Chondrocyte (in vitro differentiated cells): ENCODE measurements at regions not wholly inside any gene's neighbourhood (a gene's known extent, or its start where the extent isn't known, plus 50 kb on each side); places are given as distances from the start of the nearest gene placed in this dataset.

Experiments
- DNase-seq: peaks from one replicate; pipeline ENCODE4 v3.0.0; 2021; ENCODE audit warnings: mixed read lengths, low spot score
- H3K27ac Mint-ChIP-seq: one replicate; pipeline ENCODE4 v1.8.0; 2021; ENCODE audit warnings: mild to moderate bottlenecking, moderate library complexity, mixed read lengths; ENCODE audit not compliant: unreplicated experiment
- H3K27me3 Mint-ChIP-seq: 2 replicates; pipeline ENCODE4 v1.8.0; 2021; ENCODE audit warnings: low read depth, mixed read lengths
- H3K36me3 Mint-ChIP-seq: 2 replicates; pipeline ENCODE4 v1.8.0; 2021; ENCODE audit warnings: low read depth, mixed read lengths
- H3K4me1 Mint-ChIP-seq: 2 replicates; pipeline ENCODE4 v1.8.0; 2021; ENCODE audit warnings: low read depth, mild to moderate bottlenecking, mixed read lengths
- H3K4me3 Mint-ChIP-seq: one replicate; pipeline ENCODE4 v1.8.0; 2021; ENCODE audit warnings: mild to moderate bottlenecking, moderate library complexity, mixed read lengths; ENCODE audit not compliant: unreplicated experiment
- H3K9me3 Mint-ChIP-seq: 2 replicates; pipeline ENCODE4 v1.8.0; 2021; ENCODE audit warnings: low read depth, mixed read lengths
- CTCF ChIP-seq: fragments of 200-600 bp; sonication (generic); IDR thresholded peaks from 2 replicates; pipeline ENCODE4 v1.5.0; 2021; ENCODE audit warnings: antibody characterized with exemption, mild to moderate bottlenecking, moderate library complexity

- Mint-ChIP-seq H3K27ac (no peak overlapping the region), H3K4me1 (peaks cover 4% of the 10 kb centered on the region), H3K27me3 (no peaks in the 10 kb centered on the region), H3K9me3 (peaks cover 4% of the 10 kb centered on the region), H3K4me3 (no peak overlapping the region), H3K36me3 (no peaks in the 10 kb centered on the region)
- TF ChIP-seq CTCF = no peak
- DNase-seq = no peak
Observed at GRCh38 chr10:52633266-52633665, 139.3 kb downstream of the MBL2 start.

GRCh38 chr10:52635651-52636050 is 136.9 kb downstream of the MBL2 start:
- Mint-ChIP-seq H3K9me3 (peaks cover 4% of the 10 kb centered on the region), H3K36me3 (no peaks in the 10 kb centered on the region), H3K27ac (no peak overlapping the region), H3K4me3 (no peak overlapping the region), H3K4me1 (peaks cover 4% of the 10 kb centered on the region), H3K27me3 (no peaks in the 10 kb centered on the region)
- no peak for TF ChIP-seq CTCF
- no peak for DNase-seq

GRCh38 chr10:52636874-52637273 is 135.7 kb downstream of the MBL2 start:
- Mint-ChIP-seq H3K9me3 (peaks cover 4% of the 10 kb centered on the region), H3K36me3 (no peaks in the 10 kb centered on the region), H3K4me3 (no peak overlapping the region), H3K4me1 (peaks cover 4% of the 10 kb centered on the region), H3K27ac (no peak overlapping the region), H3K27me3 (no peaks in the 10 kb centered on the region)
- DNase-seq = no peak
- no peak for TF ChIP-seq CTCF

- Mint-ChIP-seq H3K36me3 (no peaks in the 10 kb centered on the region), H3K9me3 (peaks cover 4% of the 10 kb centered on the region), H3K4me3 (no peak overlapping the region), H3K27ac (no peak overlapping the region), H3K27me3 (peaks cover 1% of the 10 kb centered on the region), H3K4me1 (peaks cover 4% of the 10 kb centered on the region)
- DNase-seq = no peak
- no peak for TF ChIP-seq CTCF
Observed at GRCh38 chr10:52637592-52637991, 135.0 kb downstream of the MBL2 start.

DNA sequence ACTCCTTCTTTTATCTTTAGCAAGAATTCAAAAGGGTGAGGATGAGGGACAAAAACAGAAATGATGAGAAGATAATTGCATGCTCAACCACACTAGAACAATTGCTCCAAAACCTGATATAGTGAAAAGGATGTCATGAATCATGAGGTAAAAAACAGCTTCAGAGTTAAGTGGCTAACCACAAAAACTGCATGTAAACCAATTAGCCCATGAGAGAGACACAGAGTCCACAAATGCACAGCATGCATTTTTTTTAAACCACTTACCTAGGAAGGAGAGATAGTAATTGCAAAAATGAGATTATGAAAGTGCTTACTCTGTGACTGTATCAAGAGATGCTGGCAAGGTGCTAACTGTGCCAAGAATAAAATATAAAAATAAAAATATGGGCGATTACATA is 132.9 kb downstream of the MBL2 start:
- TF ChIP-seq CTCF = no peak
- Mint-ChIP-seq H3K4me1 (no peaks in the 10 kb centered on the region), H3K9me3 (peaks cover 4% of the 10 kb centered on the region), H3K36me3 (no peaks in the 10 kb centered on the region), H3K27me3 (peaks cover 1% of the 10 kb centered on the region), H3K4me3 (no peak overlapping the region), H3K27ac (no peak overlapping the region)
- DNase-seq = no peak
